Nucleus accumbens (tissue), 56 donors: ENCODE measurements at regions not wholly inside any gene's neighbourhood (a gene's known extent, or its start where the extent isn't known, plus 50 kb on each side); places are given as distances from the start of the nearest gene placed in this dataset.

Experiments
- DNase-seq, 56 donors: peaks; one replicate each; lab custom pipeline; 2025; lab: John Stamatoyannopoulos, UW

GRCh38 chr20:11807054-11808048 is 110.3 kb upstream of the BTBD3 start:
- DNase-seq: no peak

GRCh38 chr20:11808841-11809240 is 108.9 kb upstream of the BTBD3 start:
- no peak for DNase-seq

GRCh38 chr20:11810311-11811083 is 107.2 kb upstream of the BTBD3 start:
- no peak for DNase-seq

GRCh38 chr20:11813106-11813890 is 104.4 kb upstream of the BTBD3 start:
- no peak for DNase-seq

- no peak for DNase-seq
Measured at GRCh38 chr20:11814267-11814666, 103.4 kb upstream of the BTBD3 start.

GRCh38 chr20:11820838-11821237 is 96.9 kb upstream of the BTBD3 start:
- no peak for DNase-seq

GRCh38 chr20:11822540-11822794 is 95.2 kb upstream of the BTBD3 start:
- no peak for DNase-seq

GRCh38 chr20:11826334-11826733 is 91.4 kb upstream of the BTBD3 start:
- peak in 4 of 56 donors; percentile 0 to 14 (median 1) for DNase-seq

- DNase-seq: no peak
Measured at GRCh38 chr20:11832397-11832796, 85.3 kb upstream of the BTBD3 start.

GRCh38 chr20:11832851-11833250 is 84.8 kb upstream of the BTBD3 start:
- no peak for DNase-seq

- DNase-seq: no peak
Measured at GRCh38 chr20:11833825-11834224, 83.9 kb upstream of the BTBD3 start.

GRCh38 chr20:11838076-11838636 is 79.5 kb upstream of the BTBD3 start:
- no peak for DNase-seq

GRCh38 chr20:11841972-11842461 is 75.7 kb upstream of the BTBD3 start:
- DNase-seq: no peak

GRCh38 chr20:11843289-11843688 is 74.4 kb upstream of the BTBD3 start:
- no peak for DNase-seq

GRCh38 chr20:11844691-11845090 is 73.0 kb upstream of the BTBD3 start:
- no peak for DNase-seq

GRCh38 chr20:11845340-11845739 is 72.4 kb upstream of the BTBD3 start:
- no peak for DNase-seq

GRCh38 chr20:11846131-11846530 is 71.6 kb upstream of the BTBD3 start:
- DNase-seq: no peak

GRCh38 chr20:11847827-11848226 is 69.9 kb upstream of the BTBD3 start:
- no peak for DNase-seq

GRCh38 chr20:11849270-11849915 is 68.3 kb upstream of the BTBD3 start:
- no peak for DNase-seq
